Liver (tissue), 8 donors: ENCODE measurements at regions not wholly inside any gene's neighbourhood (a gene's known extent, or its start where the extent isn't known, plus 50 kb on each side); places are given as distances from the start of the nearest gene placed in this dataset.

Experiments used
- DNase-seq: peaks from one replicate; pipeline ENCODE4 v3.0.0-alpha.2; 2017; ENCODE audit warnings: low spot score
- H3K27ac ChIP-seq, 2 donors: one replicate each; pipeline ENCODE4 v1.7.0; 2013; ENCODE audit warnings: inconsistent platforms in 2 of 2, low read length in 2 of 2, control low read depth in 1 of 2, low read depth in 1 of 2, mild to moderate bottlenecking in 1 of 2
- H3K27me3 ChIP-seq, 4 donors: one replicate each; pipeline versions ENCODE4 v1.6.1 to v1.7.0; 2013; ENCODE audit warnings: low read length in 3 of 4, inconsistent platforms in 1 of 4, mild to moderate bottlenecking in 1 of 4, moderate library complexity in 1 of 4; ENCODE audit not compliant: control insufficient read depth in 4 of 4, insufficient read depth in 4 of 4
- H3K36me3 ChIP-seq, 4 donors: one replicate each; pipeline versions ENCODE4 v1.6.1 to v1.7.0; 2013; ENCODE audit warnings: low read length in 3 of 4, mild to moderate bottlenecking in 3 of 4, low read depth in 1 of 4, moderate library complexity in 1 of 4; ENCODE audit not compliant: control insufficient read depth in 4 of 4, insufficient read depth in 3 of 4
- H3K4me1 ChIP-seq, 4 donors: one replicate each; pipeline versions ENCODE4 v1.6.1 to v1.7.0; 2013; ENCODE audit warnings: low read length in 3 of 4, mild to moderate bottlenecking in 3 of 4, moderate library complexity in 1 of 4; ENCODE audit not compliant: control insufficient read depth in 4 of 4, insufficient read depth in 4 of 4
- H3K4me3 ChIP-seq, 3 donors: one replicate each; pipeline versions ENCODE4 v1.6.1 to v1.7.0; 2013; ENCODE audit warnings: low read length in 3 of 3, control low read depth in 1 of 3, low read depth in 1 of 3, mild to moderate bottlenecking in 1 of 3
- H3K9ac ChIP-seq, 2 donors: one replicate each; pipeline ENCODE4 v1.7.0; 2013; ENCODE audit warnings: low read length in 2 of 2, mild to moderate bottlenecking in 2 of 2, moderate library complexity in 2 of 2, control low read depth in 1 of 2, low read depth in 1 of 2
- H3K9me3 ChIP-seq, 4 donors: one replicate each; pipeline versions ENCODE4 v1.6.1 to v1.7.0; 2013; ENCODE audit warnings: low read length in 3 of 4; ENCODE audit not compliant: control insufficient read depth in 4 of 4
- EGR1 ChIP-seq, 2 donors: IDR thresholded peaks; 2 replicates each; pipeline ENCODE4 v1.6.1; 2016 to 2018; ENCODE audit warnings: antibody characterized with exemption in 2 of 2, low read depth in 2 of 2
- FOXA2 ChIP-seq: IDR thresholded peaks from 2 replicates; pipeline ENCODE4 v1.6.1; 2016; ENCODE audit warnings: antibody characterized with exemption
- GABPA ChIP-seq, 2 donors: IDR thresholded peaks in 1 of 2; conservative IDR thresholded peaks in 1 of 2; 2 replicates each; pipeline ENCODE4 v1.6.1; 2016; ENCODE audit warnings: antibody characterized with exemption in 2 of 2, mild to moderate bottlenecking in 1 of 2, moderate library complexity in 1 of 2
- JUND ChIP-seq, 2 donors: IDR thresholded peaks; 2 replicates each; pipeline ENCODE4 v1.6.1; 2016; ENCODE audit warnings: antibody characterized with exemption in 2 of 2
- RAD21 ChIP-seq, 2 donors: IDR thresholded peaks; 2 replicates each; pipeline ENCODE4 v1.6.1; 2016; ENCODE audit warnings: antibody characterized with exemption in 2 of 2, mild to moderate bottlenecking in 2 of 2
- RXRA ChIP-seq, 2 donors: IDR thresholded peaks; 2 replicates each; pipeline ENCODE4 v1.6.1; 2017 to 2018; ENCODE audit warnings: antibody characterized with exemption in 2 of 2, mild to moderate bottlenecking in 1 of 2
- SP1 ChIP-seq: IDR thresholded peaks from 2 replicates; pipeline ENCODE4 v1.6.1; 2018; ENCODE audit warnings: antibody characterized with exemption, mild to moderate bottlenecking
- YY1 ChIP-seq: IDR thresholded peaks from 2 replicates; pipeline ENCODE4 v1.6.1; 2016; ENCODE audit warnings: antibody characterized with exemption, mild to moderate bottlenecking
- WGBS: extraction: QIAGEN DNeasy Blood & Tissue Kit; methylation state at CpG from one replicate; pipeline ENCODE4 v1.1.7; 2013; 5-methylcytosine and 5-hydroxymethylcytosine counted together
- TF ChIP-seq, protein P1 (sequence below): IDR thresholded peaks from 2 replicates; pipeline ENCODE4 v1.6.1; 2016; ENCODE audit warnings: antibody characterized with exemption, mild to moderate bottlenecking
- TF ChIP-seq, protein P2 (sequence below): IDR thresholded peaks from 2 replicates; pipeline ENCODE4 v1.6.1; 2016; ENCODE audit warnings: antibody characterized with exemption
- TF ChIP-seq, protein P3 (sequence below): IDR thresholded peaks from 2 replicates; pipeline ENCODE4 v1.6.1; 2016; ENCODE audit warnings: antibody characterized with exemption
- TF ChIP-seq, protein P4 (sequence below): fragments of 150-350 bp; IDR thresholded peaks from 2 replicates; pipeline ENCODE4 v1.5.1; 2017; ENCODE audit warnings: improper control_type of control experiment, low read depth, low read length; ENCODE audit not compliant: missing input control
- donor health status: healthy.
- donor health status: healthy.
- donor health status: healthy.
- donor health status: healthy.
- donor health status: healthy.

DNA sequence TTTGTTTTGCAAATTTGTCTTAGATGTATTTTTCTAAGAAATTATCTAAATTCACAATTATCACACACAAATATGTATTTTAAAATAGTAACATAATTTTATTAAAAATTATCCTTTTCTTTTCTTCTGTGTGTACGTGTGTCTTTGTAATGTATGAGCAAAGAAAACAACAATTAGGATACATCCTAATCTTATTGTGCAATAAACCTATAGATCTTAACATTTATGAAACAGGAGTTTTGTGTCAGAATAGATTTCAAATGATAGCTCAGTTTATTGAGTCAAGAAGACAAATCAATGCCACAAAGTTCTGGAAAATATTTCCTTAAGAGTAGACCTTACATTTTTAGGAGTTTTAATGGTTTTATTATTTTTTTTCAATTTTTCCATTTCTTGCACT is 212.2 kb downstream of the KCNJ3 start:
- Histone ChIP-seq H3K27ac (no peak overlapping the region), H3K4me3 (no peak overlapping the region), H3K27me3 (no peaks in the 10 kb centered on the region), H3K9me3 (no peaks in the 10 kb centered on the region), H3K9ac (no peak overlapping the region), H3K4me1 (no peaks in the 10 kb centered on the region), H3K36me3 (no peaks in the 10 kb centered on the region)
- DNase-seq: no peak
- WGBS: 94% methylated on average over 1 of the region's 1 CpG
- TF ChIP-seq FOXA2 (no peak), SP1 (no peak), RAD21 (IDR thresholded peaks at IDR 0.05) (no peak), GABPA (IDR thresholded peaks at IDR 0.05 in 1 of 2, conservative IDR thresholded peaks at IDR 0.05 in 1 of 2) (no peak)
- TF ChIP-seq, protein P1, sequence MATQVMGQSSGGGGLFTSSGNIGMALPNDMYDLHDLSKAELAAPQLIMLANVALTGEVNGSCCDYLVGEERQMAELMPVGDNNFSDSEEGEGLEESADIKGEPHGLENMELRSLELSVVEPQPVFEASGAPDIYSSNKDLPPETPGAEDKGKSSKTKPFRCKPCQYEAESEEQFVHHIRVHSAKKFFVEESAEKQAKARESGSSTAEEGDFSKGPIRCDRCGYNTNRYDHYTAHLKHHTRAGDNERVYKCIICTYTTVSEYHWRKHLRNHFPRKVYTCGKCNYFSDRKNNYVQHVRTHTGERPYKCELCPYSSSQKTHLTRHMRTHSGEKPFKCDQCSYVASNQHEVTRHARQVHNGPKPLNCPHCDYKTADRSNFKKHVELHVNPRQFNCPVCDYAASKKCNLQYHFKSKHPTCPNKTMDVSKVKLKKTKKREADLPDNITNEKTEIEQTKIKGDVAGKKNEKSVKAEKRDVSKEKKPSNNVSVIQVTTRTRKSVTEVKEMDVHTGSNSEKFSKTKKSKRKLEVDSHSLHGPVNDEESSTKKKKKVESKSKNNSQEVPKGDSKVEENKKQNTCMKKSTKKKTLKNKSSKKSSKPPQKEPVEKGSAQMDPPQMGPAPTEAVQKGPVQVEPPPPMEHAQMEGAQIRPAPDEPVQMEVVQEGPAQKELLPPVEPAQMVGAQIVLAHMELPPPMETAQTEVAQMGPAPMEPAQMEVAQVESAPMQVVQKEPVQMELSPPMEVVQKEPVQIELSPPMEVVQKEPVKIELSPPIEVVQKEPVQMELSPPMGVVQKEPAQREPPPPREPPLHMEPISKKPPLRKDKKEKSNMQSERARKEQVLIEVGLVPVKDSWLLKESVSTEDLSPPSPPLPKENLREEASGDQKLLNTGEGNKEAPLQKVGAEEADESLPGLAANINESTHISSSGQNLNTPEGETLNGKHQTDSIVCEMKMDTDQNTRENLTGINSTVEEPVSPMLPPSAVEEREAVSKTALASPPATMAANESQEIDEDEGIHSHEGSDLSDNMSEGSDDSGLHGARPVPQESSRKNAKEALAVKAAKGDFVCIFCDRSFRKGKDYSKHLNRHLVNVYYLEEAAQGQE: no peak
- TF ChIP-seq, protein P2, sequence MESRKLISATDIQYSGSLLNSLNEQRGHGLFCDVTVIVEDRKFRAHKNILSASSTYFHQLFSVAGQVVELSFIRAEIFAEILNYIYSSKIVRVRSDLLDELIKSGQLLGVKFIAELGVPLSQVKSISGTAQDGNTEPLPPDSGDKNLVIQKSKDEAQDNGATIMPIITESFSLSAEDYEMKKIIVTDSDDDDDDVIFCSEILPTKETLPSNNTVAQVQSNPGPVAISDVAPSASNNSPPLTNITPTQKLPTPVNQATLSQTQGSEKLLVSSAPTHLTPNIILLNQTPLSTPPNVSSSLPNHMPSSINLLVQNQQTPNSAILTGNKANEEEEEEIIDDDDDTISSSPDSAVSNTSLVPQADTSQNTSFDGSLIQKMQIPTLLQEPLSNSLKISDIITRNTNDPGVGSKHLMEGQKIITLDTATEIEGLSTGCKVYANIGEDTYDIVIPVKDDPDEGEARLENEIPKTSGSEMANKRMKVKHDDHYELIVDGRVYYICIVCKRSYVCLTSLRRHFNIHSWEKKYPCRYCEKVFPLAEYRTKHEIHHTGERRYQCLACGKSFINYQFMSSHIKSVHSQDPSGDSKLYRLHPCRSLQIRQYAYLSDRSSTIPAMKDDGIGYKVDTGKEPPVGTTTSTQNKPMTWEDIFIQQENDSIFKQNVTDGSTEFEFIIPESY: no peak

DNA sequence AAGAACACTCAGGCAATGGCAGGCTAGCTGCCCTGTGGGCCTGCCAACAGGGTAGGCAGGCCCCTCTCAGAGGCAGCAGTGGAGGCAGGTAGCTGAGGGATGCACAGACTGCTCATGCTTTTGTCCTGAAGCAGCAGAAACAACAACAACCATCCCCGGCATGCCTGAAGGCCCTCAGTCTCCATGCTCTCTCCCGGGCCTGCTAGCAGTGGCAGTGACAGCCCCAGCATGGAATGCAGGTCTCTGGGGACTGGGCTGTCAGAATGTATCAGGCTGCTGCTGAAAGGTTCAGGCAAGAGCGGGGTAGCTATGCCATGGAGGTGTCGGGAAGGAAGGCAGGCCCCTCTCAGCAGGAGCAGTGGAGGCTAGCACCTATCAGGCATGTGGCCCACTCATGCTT is 209.8 kb downstream of the KCNJ3 start:
- no peak for DNase-seq
- no peak overlapping the region for H3K27ac ChIP-seq
- H3K27me3 ChIP-seq: no peaks in the 10 kb centered on the region
- H3K4me3 ChIP-seq: no peak overlapping the region
- no peaks in the 10 kb centered on the region for H3K9me3 ChIP-seq
- no peaks in the 10 kb centered on the region for H3K36me3 ChIP-seq
- no peak overlapping the region for H3K9ac ChIP-seq
- WGBS: 94% methylated on average over 4 of the region's 4 CpGs
- H3K4me1 ChIP-seq: no peaks in the 10 kb centered on the region
- TF ChIP-seq, protein P2: no peak
- TF ChIP-seq, protein P3, sequence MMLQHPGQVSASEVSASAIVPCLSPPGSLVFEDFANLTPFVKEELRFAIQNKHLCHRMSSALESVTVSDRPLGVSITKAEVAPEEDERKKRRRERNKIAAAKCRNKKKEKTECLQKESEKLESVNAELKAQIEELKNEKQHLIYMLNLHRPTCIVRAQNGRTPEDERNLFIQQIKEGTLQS: no peak
- TF ChIP-seq, protein P1: no peak
- TF ChIP-seq YY1 (no peak), JUND (IDR thresholded peaks at IDR 0.05) (no peak), GABPA (IDR thresholded peaks at IDR 0.05 in 1 of 2, conservative IDR thresholded peaks at IDR 0.05 in 1 of 2) (no peak), SP1 (no peak), RXRA (IDR thresholded peaks at IDR 0.05) (no peak), EGR1 (IDR thresholded peaks at IDR 0.05; ENCODE audit: low read depth in 2 of 2) (no peak)
- TF ChIP-seq, protein P4, sequence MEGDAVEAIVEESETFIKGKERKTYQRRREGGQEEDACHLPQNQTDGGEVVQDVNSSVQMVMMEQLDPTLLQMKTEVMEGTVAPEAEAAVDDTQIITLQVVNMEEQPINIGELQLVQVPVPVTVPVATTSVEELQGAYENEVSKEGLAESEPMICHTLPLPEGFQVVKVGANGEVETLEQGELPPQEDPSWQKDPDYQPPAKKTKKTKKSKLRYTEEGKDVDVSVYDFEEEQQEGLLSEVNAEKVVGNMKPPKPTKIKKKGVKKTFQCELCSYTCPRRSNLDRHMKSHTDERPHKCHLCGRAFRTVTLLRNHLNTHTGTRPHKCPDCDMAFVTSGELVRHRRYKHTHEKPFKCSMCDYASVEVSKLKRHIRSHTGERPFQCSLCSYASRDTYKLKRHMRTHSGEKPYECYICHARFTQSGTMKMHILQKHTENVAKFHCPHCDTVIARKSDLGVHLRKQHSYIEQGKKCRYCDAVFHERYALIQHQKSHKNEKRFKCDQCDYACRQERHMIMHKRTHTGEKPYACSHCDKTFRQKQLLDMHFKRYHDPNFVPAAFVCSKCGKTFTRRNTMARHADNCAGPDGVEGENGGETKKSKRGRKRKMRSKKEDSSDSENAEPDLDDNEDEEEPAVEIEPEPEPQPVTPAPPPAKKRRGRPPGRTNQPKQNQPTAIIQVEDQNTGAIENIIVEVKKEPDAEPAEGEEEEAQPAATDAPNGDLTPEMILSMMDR: no peak
